HCT116 (cell line): ENCODE measurements at regions not wholly inside any gene's neighbourhood (a gene's known extent, or its start where the extent isn't known, plus 50 kb on each side); places are given as distances from the start of the nearest gene placed in this dataset.

Experiments used
- ATAC-seq: fragments of 200-7000 bp; cut with Tn5 transposase; 2 replicates; pipeline ENCODE4 v1.9.1; 2020; ENCODE audit warnings: mild to moderate bottlenecking, moderate library complexity
- BruUV-seq: library from RNA; stranded (reverse); fragments of 400-500 nt; replicated peaks from 2 replicates; lab custom pipeline; 2021; lab: Mats Ljungman, UMichigan
- CTCF ChIA-PET: fragments of 300-600 bp; sonication (Branson Sonifier 250); formaldehyde crosslinking; loops from one replicate; lab custom pipeline; 2021; ENCODE audit warnings: antibody characterized with exemption; lab: Charles Lee
- POLR2A ChIA-PET: fragments of 300-600, 350-600 bp; sonication (Branson Sonifier 250); formaldehyde crosslinking; loops from one replicate; lab custom pipeline; 2021; ENCODE audit warnings: antibody characterized with exemption; lab: Charles Lee
- RAD21 ChIA-PET, 2 experiments: fragments of 300-600 bp; sonication (Branson Sonifier 250); formaldehyde crosslinking; loops; one replicate each; lab custom pipeline; 2023; ENCODE audit warnings: low total read pairs in 2 of 2; ENCODE audit not compliant: uncharacterized antibody in 2 of 2, unreplicated experiment in 2 of 2, low non-redundant PET in 1 of 2; lab: Charles Lee
- DNase-seq: peaks from one replicate; pipeline ENCODE4 v3.0.0-alpha.2; 2010; ENCODE audit warnings: low read depth, low spot score
- H2AFZ ChIP-seq: fragments of 200-600 bp; shearing (Covaris generic), sonication (generic); 2 replicates; pipeline ENCODE4 v1.6.1; 2017; ENCODE audit warnings: low read depth, mixed run types, mixed read lengths, antibody characterized with exemption, low read length; ENCODE audit not compliant: poor library complexity, severe bottlenecking
- H3K27ac ChIP-seq: 2 replicates; pipeline ENCODE4 v1.5.1; 2012; ENCODE audit warnings: low read depth, low read length
- H3K27me3 ChIP-seq: fragments of 200-600 bp; sonication (generic); 2 replicates; pipeline ENCODE4 v1.6.1; 2016; ENCODE audit warnings: mixed run types, low read length, mixed read lengths; ENCODE audit not compliant: insufficient read depth
- H3K36me3 ChIP-seq, 2 experiments: fragments of 200-500 bp in 1 of 2; fragments of 200-600 bp in 1 of 2; sonication (Bioruptor generic) in 1 of 2; sonication (generic) in 1 of 2; 2 replicates each; pipeline versions ENCODE4 v1.5.1 to v1.6.1; 2014 to 2016; ENCODE audit warnings: low read length in 2 of 2, inconsistent platforms in 1 of 2, mixed read lengths in 1 of 2, mixed run types in 1 of 2; ENCODE audit not compliant: insufficient read depth in 2 of 2, control insufficient read depth in 1 of 2
- H3K4me1 ChIP-seq, 2 experiments: fragments of 200-600 bp in 1 of 2; sonication (generic) in 1 of 2; 2 replicates each; pipeline versions ENCODE4 v1.5.1 to v1.6.1; 2012 to 2017; ENCODE audit warnings: low read length in 2 of 2, inconsistent platforms in 1 of 2, mild to moderate bottlenecking in 1 of 2, mixed read lengths in 1 of 2, mixed run types in 1 of 2, moderate library complexity in 1 of 2; ENCODE audit not compliant: insufficient read depth in 2 of 2, control insufficient read depth in 1 of 2
- H3K4me2 ChIP-seq: fragments of 200-600 bp; sonication (generic); 2 replicates; pipeline ENCODE4 v1.6.1; 2017; ENCODE audit warnings: mixed run types, low read length, mixed read lengths
- H3K4me3 ChIP-seq, 2 experiments: fragments of 200-600 bp in 1 of 2; sonication (generic) in 1 of 2; replicated peaks in 1 of 2; 2 replicates each; pipeline ENCODE4 v1.5.1; 2011 to 2016; ENCODE audit warnings: low read length in 2 of 2, control low read depth in 1 of 2, low read depth in 1 of 2, mild to moderate bottlenecking in 1 of 2, mixed read lengths in 1 of 2, mixed run types in 1 of 2
- H3K79me2 ChIP-seq: fragments of 200-600 bp; sonication (generic); 2 replicates; pipeline ENCODE4 v1.6.1; 2017; ENCODE audit warnings: mild to moderate bottlenecking, mixed run types, low read length, moderate library complexity, mixed read lengths; ENCODE audit not compliant: insufficient read depth
- H3K9ac ChIP-seq: fragments of 200-600 bp; sonication (generic); 2 replicates; pipeline ENCODE4 v1.6.1; 2016; ENCODE audit warnings: low read length, mixed read lengths
- H3K9me2 ChIP-seq: fragments of 200-600 bp; sonication (generic), shearing (Covaris generic); 2 replicates; pipeline ENCODE4 v1.6.1; 2017; ENCODE audit warnings: mixed run types, mild to moderate bottlenecking, moderate library complexity; ENCODE audit not compliant: insufficient read depth
- H3K9me3 ChIP-seq, 2 experiments: fragments of 200-500 bp in 1 of 2; fragments of 200-600 bp in 1 of 2; sonication (Bioruptor generic) in 1 of 2; sonication (generic) in 1 of 2; 2 replicates each; pipeline ENCODE4 v1.6.1; 2014 to 2017; ENCODE audit warnings: low read length in 2 of 2, mixed read lengths in 2 of 2, inconsistent platforms in 1 of 2, low read depth in 1 of 2, mild to moderate bottlenecking in 1 of 2, mixed run types in 1 of 2, moderate library complexity in 1 of 2; ENCODE audit not compliant: control insufficient read depth in 1 of 2, insufficient read depth in 1 of 2
- H4K20me1 ChIP-seq: fragments of 200-600 bp; sonication (generic), shearing (Covaris generic); 2 replicates; pipeline ENCODE4 v1.6.1; 2017; ENCODE audit warnings: mixed run types, mild to moderate bottlenecking, moderate library complexity; ENCODE audit not compliant: insufficient read depth
- ATF3 ChIP-seq: IDR thresholded peaks from 2 replicates; pipeline ENCODE4 v1.6.1; 2012
- CBX3 ChIP-seq: IDR thresholded peaks from 2 replicates; pipeline ENCODE4 v1.6.1; 2012; ENCODE audit warnings: low read depth
- EGR1 ChIP-seq: IDR thresholded peaks from 2 replicates; pipeline ENCODE4 v1.6.1; 2012; ENCODE audit warnings: low read depth
- EZH2phosphoT487 ChIP-seq: fragments of 200-600 bp; IDR thresholded peaks from 2 replicates; pipeline ENCODE4 v1.6.1; 2018; ENCODE audit warnings: antibody characterized with exemption, borderline replicate concordance
- FOSL1 ChIP-seq: IDR thresholded peaks from 2 replicates; pipeline ENCODE4 v1.6.1; 2012; ENCODE audit warnings: low read depth
- JUND ChIP-seq: IDR thresholded peaks from 2 replicates; pipeline ENCODE4 v1.6.1; 2012
- POLR2AphosphoS5 ChIP-seq: IDR thresholded peaks from 2 replicates; pipeline ENCODE4 v1.6.1; 2011; ENCODE audit warnings: mild to moderate bottlenecking, low read depth, low read length, moderate library complexity
- RAD21 ChIP-seq: IDR thresholded peaks from 2 replicates; pipeline ENCODE4 v1.6.1; 2012; ENCODE audit warnings: low read depth, mild to moderate bottlenecking
- SIN3A ChIP-seq: IDR thresholded peaks from 2 replicates; pipeline ENCODE4 v1.6.1; 2012; ENCODE audit warnings: low read depth
- SP1 ChIP-seq: IDR thresholded peaks from 2 replicates; pipeline ENCODE4 v1.6.1; 2012; ENCODE audit warnings: low read depth
- SRF ChIP-seq: IDR thresholded peaks from 2 replicates; pipeline ENCODE4 v1.6.1; 2012; ENCODE audit warnings: low read depth
- TCF7L2 ChIP-seq: IDR thresholded peaks from 2 replicates; pipeline ENCODE4 v1.7.0; 2011; ENCODE audit warnings: borderline replicate concordance, inconsistent platforms; ENCODE audit not compliant: insufficient read depth, insufficient read length; ENCODE audit errors: extremely low read depth
- YY1 ChIP-seq: IDR thresholded peaks from 2 replicates; pipeline ENCODE4 v1.6.1; 2011; ENCODE audit warnings: low read length, low read depth, moderate library complexity, mild to moderate bottlenecking; ENCODE audit not compliant: insufficient replicate concordance; ENCODE audit errors: extremely low read depth
- ZFX ChIP-seq: fragments of 450-650 bp; IDR thresholded peaks from 2 replicates; pipeline ENCODE4 v1.6.1; 2017
- ZNF274 ChIP-seq: fragments of 200-500 bp; sonication (Bioruptor generic); IDR thresholded peaks from 2 replicates; pipeline ENCODE4 v1.6.1; 2014; ENCODE audit warnings: mild to moderate bottlenecking, low read depth, low read length, inconsistent platforms
- intact Hi-C: fragments of 100-400 bp; cut with micrococcal nuclease; formaldehyde crosslinking; loops from 2 replicates; pipeline ENCODE4 v1.10.0; 2022
- TF ChIP-seq, protein P1 (sequence below): IDR thresholded peaks from 2 replicates; pipeline ENCODE4 v1.6.1; 2011; ENCODE audit warnings: mild to moderate bottlenecking, low read length, moderate library complexity; ENCODE audit not compliant: insufficient replicate concordance; ENCODE audit errors: extremely low read depth
- TF ChIP-seq, protein P2 (sequence below), 3 experiments: fragments of 200-600 bp in 1 of 3; sonication (generic) in 1 of 3; IDR thresholded peaks in 2 of 3; conservative IDR thresholded peaks in 1 of 3; 2 replicates each; pipeline ENCODE4 v1.5.1; 2012 to 2017; ENCODE audit warnings: low read depth in 2 of 3, low read length in 2 of 3, antibody characterized with exemption in 1 of 3, borderline replicate concordance in 1 of 3, control low read depth in 1 of 3, mild to moderate bottlenecking in 1 of 3, mixed read lengths in 1 of 3, mixed run types in 1 of 3, moderate library complexity in 1 of 3; ENCODE audit not compliant: insufficient read depth in 1 of 3

GRCh38 chr5:97276474-97277120 is 93.5 kb upstream of the RIOK2 start:
- no peaks in the 10 kb centered on the region for H3K79me2 ChIP-seq
- ChIA-PET POLR2A (no interaction called here), CTCF (no interaction called here), RAD21 (no interaction called here)
- intact Hi-C loops, result no loop called here
- H3K4me3 ChIP-seq, result no peak overlapping the region
- no peaks in the 10 kb centered on the region for H3K27me3 ChIP-seq
- H3K4me2 ChIP-seq, result no peak overlapping the region
- TF ChIP-seq, protein P1, sequence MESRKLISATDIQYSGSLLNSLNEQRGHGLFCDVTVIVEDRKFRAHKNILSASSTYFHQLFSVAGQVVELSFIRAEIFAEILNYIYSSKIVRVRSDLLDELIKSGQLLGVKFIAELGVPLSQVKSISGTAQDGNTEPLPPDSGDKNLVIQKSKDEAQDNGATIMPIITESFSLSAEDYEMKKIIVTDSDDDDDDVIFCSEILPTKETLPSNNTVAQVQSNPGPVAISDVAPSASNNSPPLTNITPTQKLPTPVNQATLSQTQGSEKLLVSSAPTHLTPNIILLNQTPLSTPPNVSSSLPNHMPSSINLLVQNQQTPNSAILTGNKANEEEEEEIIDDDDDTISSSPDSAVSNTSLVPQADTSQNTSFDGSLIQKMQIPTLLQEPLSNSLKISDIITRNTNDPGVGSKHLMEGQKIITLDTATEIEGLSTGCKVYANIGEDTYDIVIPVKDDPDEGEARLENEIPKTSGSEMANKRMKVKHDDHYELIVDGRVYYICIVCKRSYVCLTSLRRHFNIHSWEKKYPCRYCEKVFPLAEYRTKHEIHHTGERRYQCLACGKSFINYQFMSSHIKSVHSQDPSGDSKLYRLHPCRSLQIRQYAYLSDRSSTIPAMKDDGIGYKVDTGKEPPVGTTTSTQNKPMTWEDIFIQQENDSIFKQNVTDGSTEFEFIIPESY, result no peak
- TF ChIP-seq SRF (no peak), EGR1 (no peak), SP1 (no peak), RAD21 (no peak), TCF7L2 (no peak), JUND (no peak), ATF3 (no peak), FOSL1 (no peak), ZNF274 (no peak), POLR2AphosphoS5 (no peak), ZFX (no peak), CBX3 (no peak), SIN3A (no peak), YY1 (no peak), EZH2phosphoT487 (no peak)
- TF ChIP-seq, protein P2, sequence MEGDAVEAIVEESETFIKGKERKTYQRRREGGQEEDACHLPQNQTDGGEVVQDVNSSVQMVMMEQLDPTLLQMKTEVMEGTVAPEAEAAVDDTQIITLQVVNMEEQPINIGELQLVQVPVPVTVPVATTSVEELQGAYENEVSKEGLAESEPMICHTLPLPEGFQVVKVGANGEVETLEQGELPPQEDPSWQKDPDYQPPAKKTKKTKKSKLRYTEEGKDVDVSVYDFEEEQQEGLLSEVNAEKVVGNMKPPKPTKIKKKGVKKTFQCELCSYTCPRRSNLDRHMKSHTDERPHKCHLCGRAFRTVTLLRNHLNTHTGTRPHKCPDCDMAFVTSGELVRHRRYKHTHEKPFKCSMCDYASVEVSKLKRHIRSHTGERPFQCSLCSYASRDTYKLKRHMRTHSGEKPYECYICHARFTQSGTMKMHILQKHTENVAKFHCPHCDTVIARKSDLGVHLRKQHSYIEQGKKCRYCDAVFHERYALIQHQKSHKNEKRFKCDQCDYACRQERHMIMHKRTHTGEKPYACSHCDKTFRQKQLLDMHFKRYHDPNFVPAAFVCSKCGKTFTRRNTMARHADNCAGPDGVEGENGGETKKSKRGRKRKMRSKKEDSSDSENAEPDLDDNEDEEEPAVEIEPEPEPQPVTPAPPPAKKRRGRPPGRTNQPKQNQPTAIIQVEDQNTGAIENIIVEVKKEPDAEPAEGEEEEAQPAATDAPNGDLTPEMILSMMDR (IDR thresholded peaks at IDR 0.05 in 2 of 3, conservative IDR thresholded peaks at IDR 0.05 in 1 of 3; ENCODE audit: borderline replicate concordance in 1 of 3, insufficient read depth in 1 of 3, low read depth in 2 of 3, low read length in 2 of 3), result no peak
- no peaks in the 10 kb centered on the region for H3K36me3 ChIP-seq
- DNase-seq, result no peak
- ATAC-seq, result no peak
- no peaks in the 10 kb centered on the region for H3K9me3 ChIP-seq
- H3K9me2 ChIP-seq, result no peaks in the 10 kb centered on the region
- no peak overlapping the region for H3K9ac ChIP-seq
- no peak overlapping the region for H2AFZ ChIP-seq
- no peaks in the 10 kb centered on the region for H4K20me1 ChIP-seq
- no TSS peak for BruUV-seq
- H3K27ac ChIP-seq, result no peak overlapping the region
- no peaks in the 10 kb centered on the region for H3K4me1 ChIP-seq
